Sigmoid colon (tissue), 6 donors: ENCODE measurements at regions not wholly inside any gene's neighbourhood (a gene's known extent, or its start where the extent isn't known, plus 50 kb on each side); places are given as distances from the start of the nearest gene placed in this dataset.

Experiments
- DNase-seq: peaks from one replicate; pipeline ENCODE4 v3.0.0-alpha.2; 2019
- H3K27ac ChIP-seq, 4 donors: fragments of 200-600 bp; sonication (generic); one replicate each; pipeline ENCODE4 v1.5.1; 2016 to 2019; ENCODE audit warnings: mild to moderate bottlenecking in 1 of 4
- H3K27me3 ChIP-seq, 3 donors: fragments of 200-600 bp; sonication (generic); one replicate each; pipeline ENCODE4 v1.5.1; 2019; ENCODE audit warnings: mild to moderate bottlenecking in 1 of 3
- H3K36me3 ChIP-seq, 4 donors: fragments of 200-600 bp; sonication (generic); one replicate each; pipeline ENCODE4 v1.5.1; 2016 to 2019
- H3K4me1 ChIP-seq, 4 donors: fragments of 200-600 bp; sonication (generic); one replicate each; pipeline ENCODE4 v1.5.1; 2017 to 2019
- H3K4me3 ChIP-seq, 4 donors: fragments of 200-600 bp; sonication (generic); one replicate each; pipeline ENCODE4 v1.5.1; 2017 to 2019; ENCODE audit warnings: mild to moderate bottlenecking in 2 of 4, moderate library complexity in 1 of 4
- H3K9me3 ChIP-seq, 4 donors: fragments of 200-600 bp in 3 of 4; sonication (generic) in 3 of 4; one replicate each; pipeline versions ENCODE4 v1.5.1 to v1.6.1; 2013 to 2019
- EP300 ChIP-seq, 4 donors: sonication (generic); formaldehyde crosslinking; IDR thresholded peaks; one replicate each; pipeline ENCODE4 v1.6.1; 2017; ENCODE audit warnings: antibody characterized with exemption in 4 of 4
- POLR2A ChIP-seq, 2 donors: fragments of 450-650 bp; IDR thresholded peaks; one replicate each; pipeline ENCODE4 v1.6.1; 2016; ENCODE audit warnings: antibody characterized with exemption in 2 of 2, mild to moderate bottlenecking in 2 of 2, moderate library complexity in 2 of 2
- POLR2AphosphoS5 ChIP-seq, 4 donors: sonication (generic); formaldehyde crosslinking; IDR thresholded peaks; one replicate each; pipeline ENCODE4 v1.6.1; 2017; ENCODE audit warnings: antibody characterized with exemption in 4 of 4
- WGBS, 2 donors: extraction: QIAGEN DNeasy Blood & Tissue Kit; methylation state at CpG; one replicate each; pipeline ENCODE4 v1.1.7; 2013; 5-methylcytosine and 5-hydroxymethylcytosine counted together
- intact Hi-C: fragments of 100-400 bp; cut with DNase I; formaldehyde crosslinking; loops from one replicate; pipeline ENCODE4 v1.15.1; 2023
- TF ChIP-seq, protein P1 (sequence below), 4 experiments: fragments of 450-650 bp in 3 of 4; fragments of 200-600 bp in 1 of 4; IDR thresholded peaks; one replicate each; pipeline ENCODE4 v1.5.1; 2016 to 2019; ENCODE audit warnings: antibody characterized with exemption in 4 of 4, mild to moderate bottlenecking in 3 of 4, moderate library complexity in 2 of 4
- donor health status: healthy with polysubstance abuse.
- donor health status: healthy.

DNA sequence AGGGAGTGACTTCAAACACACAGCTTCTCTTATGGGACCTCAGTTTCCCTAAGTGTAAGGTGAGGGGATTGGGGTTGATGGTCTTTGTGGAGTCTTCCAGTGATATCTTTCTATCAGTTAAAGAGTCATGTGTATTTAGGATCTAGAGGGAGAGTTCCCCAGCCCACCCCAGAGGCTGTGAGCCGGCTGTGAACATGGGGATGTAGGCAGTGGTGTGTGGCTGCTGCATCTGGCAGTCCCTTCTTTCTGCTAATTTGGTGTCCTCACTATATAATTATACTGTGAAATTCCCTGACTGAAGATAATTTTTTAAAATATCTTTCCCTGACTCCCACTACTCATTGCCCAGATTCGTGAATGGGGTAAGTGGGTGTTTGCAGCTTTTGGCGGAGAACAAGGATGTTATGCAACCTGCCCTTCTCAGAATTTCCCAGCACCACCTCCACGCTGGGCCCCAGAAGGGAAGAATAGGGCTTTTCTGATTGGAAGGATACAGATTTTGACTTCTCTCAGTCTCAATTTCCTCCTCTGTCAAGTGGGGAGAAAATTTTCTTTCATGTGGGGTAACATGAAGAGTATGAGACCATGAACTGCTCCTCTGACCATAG lies 79.0 kb upstream of the RASGRF1 start:
- no peak for TF ChIP-seq POLR2AphosphoS5 (IDR thresholded peaks at IDR 0.05)
- TF ChIP-seq EP300 (IDR thresholded peaks at IDR 0.05) = no peak
- TF ChIP-seq, protein P1, sequence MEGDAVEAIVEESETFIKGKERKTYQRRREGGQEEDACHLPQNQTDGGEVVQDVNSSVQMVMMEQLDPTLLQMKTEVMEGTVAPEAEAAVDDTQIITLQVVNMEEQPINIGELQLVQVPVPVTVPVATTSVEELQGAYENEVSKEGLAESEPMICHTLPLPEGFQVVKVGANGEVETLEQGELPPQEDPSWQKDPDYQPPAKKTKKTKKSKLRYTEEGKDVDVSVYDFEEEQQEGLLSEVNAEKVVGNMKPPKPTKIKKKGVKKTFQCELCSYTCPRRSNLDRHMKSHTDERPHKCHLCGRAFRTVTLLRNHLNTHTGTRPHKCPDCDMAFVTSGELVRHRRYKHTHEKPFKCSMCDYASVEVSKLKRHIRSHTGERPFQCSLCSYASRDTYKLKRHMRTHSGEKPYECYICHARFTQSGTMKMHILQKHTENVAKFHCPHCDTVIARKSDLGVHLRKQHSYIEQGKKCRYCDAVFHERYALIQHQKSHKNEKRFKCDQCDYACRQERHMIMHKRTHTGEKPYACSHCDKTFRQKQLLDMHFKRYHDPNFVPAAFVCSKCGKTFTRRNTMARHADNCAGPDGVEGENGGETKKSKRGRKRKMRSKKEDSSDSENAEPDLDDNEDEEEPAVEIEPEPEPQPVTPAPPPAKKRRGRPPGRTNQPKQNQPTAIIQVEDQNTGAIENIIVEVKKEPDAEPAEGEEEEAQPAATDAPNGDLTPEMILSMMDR (IDR thresholded peaks at IDR 0.05) = no peak
- no peak for TF ChIP-seq POLR2A (IDR thresholded peaks at IDR 0.05)
- Histone ChIP-seq H3K27me3 (peaks cover 0 to 23% (median 0%) of the 10 kb centered on the region in 3 donors), H3K4me1 (no peaks in the 10 kb centered on the region), H3K27ac (no peak overlapping the region), H3K4me3 (no peak overlapping the region), H3K9me3 (no peaks in the 10 kb centered on the region), H3K36me3 (no peaks in the 10 kb centered on the region)
- no peak for DNase-seq
- intact Hi-C loops = no loop called here
- 42 to 58% methylated on average over 4 of the region's 4 CpGs for WGBS, 2 donors

DNA sequence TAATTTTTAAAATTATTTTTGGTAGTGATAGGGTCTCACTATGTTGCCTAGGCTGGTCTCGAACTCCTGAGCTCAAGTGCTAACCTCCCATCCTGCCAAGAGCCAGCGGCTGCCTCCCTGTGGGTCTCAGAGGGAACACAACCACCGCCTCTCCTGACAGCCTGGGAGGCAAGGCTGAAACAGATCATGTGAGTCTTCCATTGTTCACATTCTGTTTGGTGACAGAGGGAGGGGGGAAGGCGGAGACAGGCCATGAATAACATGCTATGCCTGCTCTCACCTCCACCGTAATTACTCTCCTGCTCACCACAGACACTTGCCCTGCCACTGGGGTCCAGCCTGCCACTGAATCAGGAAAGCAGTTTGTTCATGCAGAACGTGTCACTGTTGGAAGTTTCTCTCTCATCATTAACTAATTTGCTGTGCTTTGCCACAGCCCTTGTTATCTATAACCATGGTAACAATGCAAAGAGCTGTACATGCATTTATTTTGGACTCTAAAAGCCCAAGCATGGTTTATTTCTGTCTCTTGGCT lies 78.4 kb upstream of the RASGRF1 start:
- WGBS, 2 donors = 15 to 28% methylated on average over 6 of the region's 6 CpGs
- TF ChIP-seq EP300 (IDR thresholded peaks at IDR 0.05) = no peak
- TF ChIP-seq, protein P1 (IDR thresholded peaks at IDR 0.05) = no peak
- no peak for TF ChIP-seq POLR2A (IDR thresholded peaks at IDR 0.05)
- TF ChIP-seq POLR2AphosphoS5 (IDR thresholded peaks at IDR 0.05) = no peak
- no peaks in the 10 kb centered on the region for H3K4me1 ChIP-seq
- H3K27ac ChIP-seq = no peak overlapping the region
- intact Hi-C loops = no loop called here
- DNase-seq = no peak
- no peaks in the 10 kb centered on the region for H3K36me3 ChIP-seq
- H3K9me3 ChIP-seq = no peaks in the 10 kb centered on the region
- H3K4me3 ChIP-seq = no peak overlapping the region
- peaks cover 0 to 21% (median 0%) of the 10 kb centered on the region in 3 donors for H3K27me3 ChIP-seq

DNA sequence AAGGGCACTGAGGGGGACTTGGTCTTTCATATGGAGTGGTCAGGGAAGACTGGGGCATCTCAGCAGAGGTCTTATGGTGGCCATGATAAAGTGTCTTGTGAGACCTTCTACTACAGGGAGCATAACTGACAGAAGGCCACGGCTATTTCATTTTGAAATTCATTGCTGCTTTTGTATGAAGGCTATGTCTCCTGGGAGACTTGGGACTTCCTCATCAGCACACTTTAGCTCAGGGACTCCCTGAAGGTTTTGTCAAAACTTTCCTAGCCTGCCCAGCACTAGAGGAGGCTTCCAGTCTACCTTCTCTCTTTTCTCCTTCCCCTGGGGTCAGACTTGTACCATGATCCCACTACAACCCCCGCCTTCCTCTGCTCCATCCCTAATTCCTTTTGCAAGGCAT lies 77.2 kb upstream of the RASGRF1 start:
- no peak for DNase-seq
- H3K4me1 ChIP-seq = no peaks in the 10 kb centered on the region
- H3K9me3 ChIP-seq = no peaks in the 10 kb centered on the region
- intact Hi-C loops = no loop called here
- 80 to 84% methylated on average over 2 of the region's 2 CpGs for WGBS, 2 donors
- TF ChIP-seq POLR2AphosphoS5 (IDR thresholded peaks at IDR 0.05) (no peak), EP300 (IDR thresholded peaks at IDR 0.05) (no peak), POLR2A (IDR thresholded peaks at IDR 0.05) (no peak)
- TF ChIP-seq, protein P1 (IDR thresholded peaks at IDR 0.05) = no peak
- H3K27me3 ChIP-seq = peaks cover 0 to 12% (median 0%) of the 10 kb centered on the region in 3 donors
- H3K36me3 ChIP-seq = no peaks in the 10 kb centered on the region
- H3K4me3 ChIP-seq = no peak overlapping the region
- H3K27ac ChIP-seq = no peak overlapping the region

- intact Hi-C loops = no loop called here
- H3K4me3 ChIP-seq = no peak overlapping the region
- DNase-seq = no peak
- WGBS, 2 donors = 88 to 89% methylated on average over 5 of the region's 5 CpGs
- no peaks in the 10 kb centered on the region for H3K4me1 ChIP-seq
- H3K9me3 ChIP-seq = no peaks in the 10 kb centered on the region
- H3K27ac ChIP-seq = no peak overlapping the region
- H3K27me3 ChIP-seq = peaks cover 0 to 8% (median 0%) of the 10 kb centered on the region in 3 donors
- no peaks in the 10 kb centered on the region for H3K36me3 ChIP-seq
- no peak for TF ChIP-seq POLR2AphosphoS5 (IDR thresholded peaks at IDR 0.05)
- TF ChIP-seq, protein P1 (IDR thresholded peaks at IDR 0.05) = no peak
- TF ChIP-seq EP300 (IDR thresholded peaks at IDR 0.05) = no peak
- no peak for TF ChIP-seq POLR2A (IDR thresholded peaks at IDR 0.05)
Observed at GRCh38 chr15:79166311-79166955, 75.9 kb upstream of the RASGRF1 start.
